K562 (cell line): ENCODE measurements at regions not wholly inside any gene's neighbourhood (a gene's known extent, or its start where the extent isn't known, plus 50 kb on each side); places are given as distances from the start of the nearest gene placed in this dataset.

Source experiments
- NR2C1 ChIP-seq, 2 experiments: fragments of 450-650 bp; IDR thresholded peaks; 2 replicates each; pipeline ENCODE4 v1.6.1; 2017; ENCODE audit warnings: mild to moderate bottlenecking in 2 of 2, antibody characterized with exemption in 1 of 2, inconsistent platforms in 1 of 2, missing compliant biosample characterization in 1 of 2, missing genetic modification characterization in 1 of 2
- NRF1 ChIP-seq, 2 experiments: fragments of 450-650 bp; IDR thresholded peaks in 1 of 2; conservative IDR thresholded peaks in 1 of 2; 2 replicates each; pipeline ENCODE4 v1.6.1; 2014; ENCODE audit warnings: mild to moderate bottlenecking in 2 of 2
- POLR2A ChIP-seq: fragments of 450-650 bp; conservative IDR thresholded peaks from 2 replicates; pipeline ENCODE4 v1.6.1; 2016
- POLR3A ChIP-seq: IDR thresholded peaks from 2 replicates; pipeline ENCODE4 v1.6.1; 2011; ENCODE audit warnings: borderline replicate concordance, mild to moderate bottlenecking, moderate library complexity; ENCODE audit not compliant: insufficient read length, insufficient read depth; ENCODE audit errors: extremely low read depth
- TF ChIP-seq, protein P1 (sequence below): fragments of 250-450 bp; sonication (Bioruptor Pico); IDR thresholded peaks from 2 replicates; pipeline ENCODE4 v1.5.0; 2021

- TF ChIP-seq NRF1 (conservative IDR thresholded peaks at IDR 0.05 in 1 of 2, IDR thresholded peaks at IDR 0.05 in 1 of 2) (no peak), NR2C1 (IDR thresholded peaks at IDR 0.05) (no peak), NR2C1 (tag; IDR thresholded peaks at IDR 0.05) (no peak), POLR2A (no peak), POLR3A (no peak)
- TF ChIP-seq, protein P1, sequence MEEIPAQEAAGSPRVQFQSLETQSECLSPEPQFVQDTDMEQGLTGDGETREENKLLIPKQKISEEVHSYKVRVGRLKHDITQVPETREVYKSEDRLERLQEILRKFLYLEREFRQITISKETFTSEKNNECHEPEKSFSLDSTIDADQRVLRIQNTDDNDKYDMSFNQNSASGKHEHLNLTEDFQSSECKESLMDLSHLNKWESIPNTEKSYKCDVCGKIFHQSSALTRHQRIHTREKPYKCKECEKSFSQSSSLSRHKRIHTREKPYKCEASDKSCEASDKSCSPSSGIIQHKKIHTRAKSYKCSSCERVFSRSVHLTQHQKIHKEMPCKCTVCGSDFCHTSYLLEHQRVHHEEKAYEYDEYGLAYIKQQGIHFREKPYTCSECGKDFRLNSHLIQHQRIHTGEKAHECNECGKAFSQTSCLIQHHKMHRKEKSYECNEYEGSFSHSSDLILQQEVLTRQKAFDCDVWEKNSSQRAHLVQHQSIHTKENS = no peak
Measured at GRCh38 chr1:17926906-17927305, 171.8 kb downstream of the ACTL8 start.
